H1 (cell line): ENCODE measurements at regions not wholly inside any gene's neighbourhood (a gene's known extent, or its start where the extent isn't known, plus 50 kb on each side); places are given as distances from the start of the nearest gene placed in this dataset.

Experiments used
- CTCF ChIA-PET: fragments of 300-600 bp; sonication (Branson Sonifier 250); formaldehyde crosslinking; loops from one replicate; lab custom pipeline; 2021; ENCODE audit not compliant: partially characterized antibody; lab: Charles Lee
- POLR2A ChIA-PET: fragments of 300-600 bp; sonication (Branson Sonifier 250); formaldehyde crosslinking; loops from one replicate; lab custom pipeline; 2021; ENCODE audit warnings: inconsistent platforms; ENCODE audit not compliant: partially characterized antibody; lab: Charles Lee
- DNase-seq, 2 experiments: peaks; one replicate each; pipeline versions ENCODE4 v3.0.0 to v3.0.0-alpha.2; 2010 to 2022; ENCODE audit warnings: low spot score in 2 of 2, low read depth in 1 of 2, mixed read lengths in 1 of 2
- FAIRE-seq: peaks from 2 replicates; lab custom pipeline; 2011; peaks lifted over from hg19 to GRCh38; lab: Jason Lieb, UNC
- H2AFZ ChIP-seq: 2 replicates; pipeline ENCODE4 v1.8.1; 2012; ENCODE audit warnings: low read length, inconsistent platforms
- H2AK5ac ChIP-seq: 2 replicates; pipeline ENCODE4 v1.6.1; 2013; ENCODE audit warnings: low read depth, low read length
- H2BK120ac ChIP-seq: replicated peaks from 2 replicates; pipeline ENCODE3; 2013; ENCODE audit warnings: low read depth, low read length, inconsistent platforms
- H2BK12ac ChIP-seq: 2 replicates; pipeline ENCODE4 v1.6.1; 2013; ENCODE audit warnings: low read depth, low read length
- H2BK15ac ChIP-seq: 2 replicates; pipeline ENCODE4 v1.6.1; 2013; ENCODE audit warnings: low read length
- H2BK20ac ChIP-seq: 2 replicates; pipeline ENCODE4 v1.6.1; 2013; ENCODE audit warnings: low read length
- H2BK5ac ChIP-seq: 2 replicates; pipeline ENCODE4 v1.6.1; 2013; ENCODE audit warnings: low read depth, low read length
- H3K14ac ChIP-seq: 2 replicates; pipeline ENCODE4 v1.6.1; 2013; ENCODE audit warnings: inconsistent platforms; ENCODE audit not compliant: insufficient read length
- H3K18ac ChIP-seq: 2 replicates; pipeline ENCODE4 v1.6.1; 2013; ENCODE audit warnings: low read length; ENCODE audit errors: extremely low read depth
- H3K23ac ChIP-seq: 2 replicates; pipeline ENCODE4 v1.6.1; 2013; ENCODE audit warnings: inconsistent platforms; ENCODE audit not compliant: insufficient read length
- H3K23me2 ChIP-seq: 2 replicates; pipeline ENCODE4 v1.6.1; 2013; ENCODE audit warnings: low read depth, low read length
- H3K27ac ChIP-seq: 2 replicates; pipeline ENCODE4 v1.6.1; 2011; ENCODE audit warnings: low read depth, low read length, inconsistent platforms
- H3K27me3 ChIP-seq, 4 experiments: replicated peaks in 1 of 4; 1 replicate in 1 of 4; 2 replicates in 3 of 4; pipeline versions ENCODE4 v1.6.1 to v1.8.1; 2011 to 2013; ENCODE audit warnings: low read length in 3 of 4, mild to moderate bottlenecking in 3 of 4, inconsistent platforms in 2 of 4, mixed read lengths in 2 of 4, moderate library complexity in 1 of 4; ENCODE audit not compliant: control insufficient read depth in 3 of 4, insufficient read depth in 3 of 4; ENCODE audit errors: extremely low read depth in 1 of 4
- H3K36me3 ChIP-seq, 4 experiments: 2 replicates each; pipeline versions ENCODE4 v1.6.1 to v1.8.1; 2011 to 2013; ENCODE audit warnings: mild to moderate bottlenecking in 4 of 4, low read length in 3 of 4, moderate library complexity in 2 of 4, control low read depth in 1 of 4, inconsistent platforms in 1 of 4; ENCODE audit not compliant: insufficient read depth in 4 of 4, control insufficient read depth in 2 of 4
- H3K4ac ChIP-seq: replicated peaks from 2 replicates; pipeline ENCODE3; 2013; ENCODE audit warnings: low read length, low read depth, mixed read lengths, inconsistent platforms; ENCODE audit not compliant: insufficient read length
- H3K4me1 ChIP-seq, 4 experiments: replicated peaks in 1 of 4; 1 replicate in 1 of 4; 2 replicates in 3 of 4; pipeline versions ENCODE4 v1.6.1 to v1.8.1; 2011 to 2013; ENCODE audit warnings: low read length in 3 of 4, inconsistent platforms in 2 of 4, mixed read lengths in 1 of 4; ENCODE audit not compliant: insufficient read depth in 4 of 4, control insufficient read depth in 3 of 4
- H3K4me2 ChIP-seq, 2 experiments: 2 replicates each; pipeline versions ENCODE4 v1.6.1 to v1.8.1; 2011 to 2013; ENCODE audit warnings: low read depth in 2 of 2, low read length in 2 of 2, control low read depth in 1 of 2, inconsistent platforms in 1 of 2, mild to moderate bottlenecking in 1 of 2; ENCODE audit not compliant: insufficient read depth in 1 of 2
- H3K4me3 ChIP-seq, 4 experiments: fragments of 200-600, 300-600 bp in 1 of 4; sonication (generic), shearing (Covaris generic), sonication (Bioruptor Twin) in 1 of 4; 2 replicates each; pipeline versions ENCODE4 v1.5.1 to v1.8.1; 2011 to 2016; ENCODE audit warnings: low read length in 4 of 4, low read depth in 3 of 4, control low read depth in 2 of 4, inconsistent platforms in 2 of 4, mild to moderate bottlenecking in 2 of 4, mixed read lengths in 1 of 4, moderate library complexity in 1 of 4; ENCODE audit not compliant: insufficient read depth in 2 of 4; ENCODE audit errors: extremely low read depth in 1 of 4
- H3K56ac ChIP-seq: replicated peaks from 2 replicates; pipeline ENCODE3; 2013; ENCODE audit warnings: low read depth, mild to moderate bottlenecking, mixed read lengths, low read length, inconsistent platforms; ENCODE audit not compliant: insufficient read length
- H3K79me1 ChIP-seq: 2 replicates; pipeline ENCODE4 v1.6.1; 2013; ENCODE audit warnings: low read depth, low read length, control low read depth
- H3K79me2 ChIP-seq, 2 experiments: 2 replicates each; pipeline versions ENCODE4 v1.6.1 to v1.8.1; 2012 to 2013; ENCODE audit warnings: low read length in 2 of 2, mild to moderate bottlenecking in 2 of 2, inconsistent platforms in 1 of 2; ENCODE audit not compliant: insufficient read depth in 2 of 2, control insufficient read depth in 1 of 2
- H3K9ac ChIP-seq, 4 experiments: replicated peaks in 1 of 4; 1 replicate in 1 of 4; 2 replicates in 3 of 4; pipeline versions ENCODE4 v1.6.1 to v1.8.1; 2011 to 2013; ENCODE audit warnings: low read depth in 3 of 4, low read length in 3 of 4, control low read depth in 2 of 4, mild to moderate bottlenecking in 2 of 4, moderate library complexity in 2 of 4, inconsistent platforms in 1 of 4; ENCODE audit errors: extremely low read depth in 1 of 4
- H3K9me3 ChIP-seq, 2 experiments: 2 replicates each; pipeline versions ENCODE4 v1.6.1 to v1.8.1; 2012 to 2013; ENCODE audit warnings: mild to moderate bottlenecking in 2 of 2, moderate library complexity in 2 of 2, control low read depth in 1 of 2, inconsistent platforms in 1 of 2, low read depth in 1 of 2, low read length in 1 of 2, mixed read lengths in 1 of 2; ENCODE audit not compliant: insufficient read depth in 2 of 2
- H4K20me1 ChIP-seq, 2 experiments: replicated peaks in 1 of 2; 2 replicates each; pipeline versions ENCODE3 to v1.8.1; 2011 to 2013; ENCODE audit warnings: inconsistent platforms in 2 of 2, low read length in 2 of 2, mild to moderate bottlenecking in 1 of 2; ENCODE audit not compliant: insufficient read depth in 2 of 2, control insufficient read depth in 1 of 2
- H4K5ac ChIP-seq: 2 replicates; pipeline ENCODE4 v1.6.1; 2013; ENCODE audit warnings: low read length, low read depth, mixed read lengths, inconsistent platforms; ENCODE audit not compliant: insufficient read length
- H4K8ac ChIP-seq: 2 replicates; pipeline ENCODE4 v1.8.0; 2013; ENCODE audit warnings: mild to moderate bottlenecking, moderate library complexity, low read length, inconsistent platforms; ENCODE audit not compliant: insufficient read depth; ENCODE audit errors: extremely low read depth
- H4K91ac ChIP-seq: replicated peaks from 2 replicates; pipeline ENCODE3; 2013; ENCODE audit warnings: low read length, mixed read lengths, inconsistent platforms; ENCODE audit not compliant: insufficient read length
- EP300 ChIP-seq, 2 experiments: IDR thresholded peaks; 1 replicate in 1 of 2; 2 replicates in 1 of 2; pipeline ENCODE4 v1.6.1; 2011 to 2012; ENCODE audit warnings: low read depth in 2 of 2, low read length in 2 of 2, mild to moderate bottlenecking in 2 of 2, borderline replicate concordance in 1 of 2, inconsistent platforms in 1 of 2, moderate library complexity in 1 of 2
- JUND ChIP-seq: IDR thresholded peaks from 2 replicates; pipeline ENCODE4 v1.6.1; 2011; ENCODE audit warnings: mild to moderate bottlenecking, improper control_type of control experiment, low read length
- NRF1 ChIP-seq: IDR thresholded peaks from 2 replicates; pipeline ENCODE4 v1.6.1; 2011; ENCODE audit warnings: mild to moderate bottlenecking, low read depth, low read length, improper control_type of control experiment
- POU5F1 ChIP-seq: IDR thresholded peaks from 2 replicates; pipeline ENCODE4 v1.6.1; 2011; ENCODE audit warnings: low read depth, mild to moderate bottlenecking, low read length, moderate library complexity
- SAP30 ChIP-seq: fragments of 300-600 bp; sonication (generic); IDR thresholded peaks from 2 replicates; pipeline ENCODE4 v1.7.1; 2012; ENCODE audit warnings: low read length, moderate library complexity, mild to moderate bottlenecking, inconsistent platforms; ENCODE audit not compliant: insufficient read depth, insufficient replicate concordance
- SIRT6 ChIP-seq: IDR thresholded peaks from one replicate; pipeline ENCODE4 v1.7.1; 2012; ENCODE audit warnings: low read length, inconsistent platforms
- TEAD4 ChIP-seq: IDR thresholded peaks from 2 replicates; pipeline ENCODE4 v1.6.1; 2012; ENCODE audit warnings: low read depth, low read length, inconsistent platforms, mixed read lengths
- WGBS, 2 experiments: shearing (Covaris generic) in 1 of 2; methylation state at CpG; one replicate each; pipeline versions ENCODE4 v1.1.6 to v1.1.7; 2013 to 2015; ENCODE audit warnings: low lambda C conversion rate in 2 of 2, mixed read lengths in 2 of 2, inconsistent platforms in 1 of 2, low coverage in 1 of 2, missing lambda C conversion rate in 1 of 2; ENCODE audit not compliant: insufficient replicate concordance in 2 of 2, insufficient coverage in 1 of 2, insufficient read length in 1 of 2; ENCODE audit errors: extremely low coverage in 1 of 2, missing lambda C conversion rate in 1 of 2; 5-methylcytosine and 5-hydroxymethylcytosine counted together

- H2AK5ac ChIP-seq: no peak overlapping the region
- TF ChIP-seq TEAD4 (0 out of 2 replicates have a peak, but pooled peaks have one; percentile 12), SAP30 (no peak), EP300 (IDR thresholded peaks at IDR 0.05; ENCODE audit: borderline replicate concordance in 1 of 2, low read depth in 2 of 2, low read length in 2 of 2) (no peak), JUND (no peak), NRF1 (no peak), POU5F1 (no peak), SIRT6 (no peak)
- WGBS, 2 experiments: 86% methylated on average over 1 of the region's 1 CpG; no CpG with 5 or more reads in 1 of the 2 experiments
- no peak overlapping the region for H2BK12ac ChIP-seq
- H3K56ac ChIP-seq: no peak overlapping the region
- H4K5ac ChIP-seq: no peak overlapping the region
- H3K27me3 ChIP-seq: no peaks in the 10 kb centered on the region
- H4K8ac ChIP-seq: no peak overlapping the region
- H3K4ac ChIP-seq: no peak overlapping the region
- no peaks in the 10 kb centered on the region for H3K36me3 ChIP-seq
- H3K79me1 ChIP-seq: no peaks in the 10 kb centered on the region
- H4K91ac ChIP-seq: no peak overlapping the region
- H2BK120ac ChIP-seq: no peak overlapping the region
- H2BK5ac ChIP-seq: no peak overlapping the region
- H3K9ac ChIP-seq: no peak overlapping the region
- H3K4me3 ChIP-seq: no peak overlapping the region
- no peaks in the 10 kb centered on the region for H4K20me1 ChIP-seq
- H3K23me2 ChIP-seq: no peaks in the 10 kb centered on the region; the same call in 1 of the 2 replicates
- no peak for DNase-seq
- no peaks in the 10 kb centered on the region for H3K4me1 ChIP-seq
- ChIA-PET POLR2A (no interaction called here), CTCF (no interaction called here)
- no peak overlapping the region for H3K23ac ChIP-seq
- peaks cover 12 to 15% of the 10 kb centered on the region in 2 experiments for H3K9me3 ChIP-seq
- no peak overlapping the region for H3K27ac ChIP-seq
- FAIRE-seq: no peak
- no peaks in the 10 kb centered on the region for H3K79me2 ChIP-seq
- H2BK20ac ChIP-seq: no peak overlapping the region
- H3K4me2 ChIP-seq: no peak overlapping the region
- no peak overlapping the region for H2BK15ac ChIP-seq
- H2AFZ ChIP-seq: no peak overlapping the region
- H3K14ac ChIP-seq: no peak overlapping the region
- no peak overlapping the region for H3K18ac ChIP-seq
Measured at GRCh38 chr3:87924485-87924884, 134.3 kb downstream of the CGGBP1 start.
